Retinal pigment epithelial cell (primary cell): ENCODE measurements at regions not wholly inside any gene's neighbourhood (a gene's known extent, or its start where the extent isn't known, plus 50 kb on each side); places are given as distances from the start of the nearest gene placed in this dataset.

Source experiments
- DNase-seq: peaks from one replicate; pipeline ENCODE4 v3.0.0-alpha.2; 2010; ENCODE audit warnings: low read depth
- H3K4me3 ChIP-seq: 2 replicates; pipeline ENCODE4 v1.5.1; 2011; ENCODE audit warnings: mild to moderate bottlenecking, low read length, control low read depth, moderate library complexity
- CTCF ChIP-seq: conservative IDR thresholded peaks from 2 replicates; pipeline ENCODE4 v1.5.1; 2011; ENCODE audit warnings: low read depth, low read length, control low read depth, inconsistent platforms

DNA sequence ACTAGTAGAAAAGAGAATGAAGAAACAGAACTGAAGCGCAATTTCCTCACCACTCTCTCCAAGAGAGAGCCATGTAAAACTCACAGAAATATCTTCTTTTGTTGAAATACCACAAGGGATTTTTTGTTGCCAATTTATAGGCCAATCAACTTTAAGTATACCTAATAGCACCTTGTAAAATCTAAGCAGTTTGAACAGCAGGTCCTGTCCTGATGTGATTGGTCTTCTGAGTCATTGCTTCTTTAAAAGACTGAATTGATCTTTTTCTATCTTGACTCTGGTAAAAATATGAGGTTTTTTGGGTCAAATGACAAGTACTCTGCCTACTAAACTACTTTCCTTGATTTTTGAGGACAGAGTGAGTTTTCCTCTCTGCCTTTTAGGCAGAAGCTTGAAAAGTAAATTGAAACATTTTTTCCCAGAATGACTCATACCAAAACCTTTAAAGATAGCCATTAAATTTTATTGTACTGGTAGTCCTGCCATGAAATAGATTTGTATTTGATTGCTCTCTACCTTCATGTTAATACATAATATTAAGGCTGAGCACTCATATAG, 343.9 kb upstream of the CBLB start:
- H3K4me3 ChIP-seq, result no peak overlapping the region
- no peak for TF ChIP-seq CTCF
- DNase-seq, result no peak

- no peak for TF ChIP-seq CTCF
- H3K4me3 ChIP-seq, result no peak overlapping the region
- DNase-seq, result no peak
These were observed 345.1 kb upstream of the CBLB start for GRCh38 chr3:106213954-106214353.

DNA sequence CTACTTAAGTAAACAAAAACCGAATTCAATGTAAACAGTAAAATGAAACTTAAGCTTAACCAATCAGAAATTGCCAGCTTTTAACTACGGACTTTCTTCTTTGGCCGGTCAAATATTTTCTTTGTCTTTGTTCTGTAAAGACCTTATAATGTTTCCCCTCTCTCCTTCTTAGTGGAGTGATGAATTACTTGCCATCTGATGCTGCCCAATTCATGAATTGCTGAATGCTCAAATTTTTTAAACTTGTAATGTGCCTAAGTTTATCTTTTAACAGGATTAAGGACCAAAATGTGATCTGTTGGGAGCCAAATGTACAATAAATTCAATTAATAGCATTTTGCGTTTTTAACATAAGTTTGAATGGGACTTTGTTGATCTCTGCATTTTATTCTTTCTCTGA, 345.8 kb upstream of the CBLB start:
- no peak for TF ChIP-seq CTCF
- no peak overlapping the region for H3K4me3 ChIP-seq
- DNase-seq, result no peak

- no peak for DNase-seq
- TF ChIP-seq CTCF, result no peak
These were observed 346.2 kb upstream of the CBLB start for GRCh38 chr3:106215047-106215446.

GRCh38 chr3:106217745-106218144, 348.9 kb upstream of the CBLB start:
- no peak for TF ChIP-seq CTCF
- no peak for DNase-seq
- H3K4me3 ChIP-seq, result no peak overlapping the region

More at GRCh38 chr3:106215047-106215446, 346.2 kb upstream of the CBLB start:
- H3K4me3 ChIP-seq, result no peak overlapping the region

DNA sequence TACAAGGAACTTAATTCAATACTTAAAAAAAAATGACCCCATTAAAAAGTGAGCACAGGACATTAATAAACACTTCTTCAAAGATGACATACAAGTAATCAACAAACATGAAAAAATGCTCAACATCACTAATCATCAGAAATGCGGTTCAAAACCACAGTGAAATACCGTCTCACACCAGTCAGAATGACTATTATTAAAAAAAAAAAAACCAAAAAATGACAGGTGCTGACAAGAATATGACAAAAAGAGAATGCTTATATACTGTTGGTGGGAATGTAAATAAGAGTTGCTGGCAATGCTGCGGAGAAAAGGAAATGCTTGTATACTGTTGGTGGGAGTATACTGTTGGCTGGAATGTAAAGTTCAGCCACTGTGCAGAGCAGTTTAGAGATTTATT, 358.3 kb upstream of the CBLB start:
- no peak for DNase-seq
- TF ChIP-seq CTCF, result no peak
- H3K4me3 ChIP-seq, result no peak overlapping the region

DNA sequence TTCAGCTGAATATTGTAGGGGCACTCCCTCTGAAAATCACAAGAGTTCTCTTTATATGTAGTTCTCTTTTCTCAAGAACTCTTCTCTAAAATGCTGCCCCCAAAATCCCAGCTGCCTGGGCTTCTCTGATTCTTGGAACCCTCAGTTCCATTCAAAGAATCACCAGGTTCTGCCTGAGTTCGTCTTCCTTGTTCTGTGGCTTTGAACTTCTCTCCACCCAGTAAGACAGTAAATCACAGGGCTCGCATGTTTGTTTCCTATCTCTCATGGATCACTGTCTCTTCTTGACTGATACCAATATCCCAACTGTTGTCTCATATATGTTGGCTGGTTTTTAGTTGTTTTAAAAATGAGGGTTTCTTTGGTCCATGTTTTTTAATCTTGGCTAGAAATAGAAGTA, 359.5 kb upstream of the CBLB start:
- H3K4me3 ChIP-seq, result no peak overlapping the region
- TF ChIP-seq CTCF, result no peak
- no peak for DNase-seq
